Kidney epithelial cell (primary cell): ENCODE measurements at regions not wholly inside any gene's neighbourhood (a gene's known extent, or its start where the extent isn't known, plus 50 kb on each side); places are given as distances from the start of the nearest gene placed in this dataset.

Source experiments
- DNase-seq: peaks from one replicate; pipeline ENCODE4 v3.0.0-alpha.2; 2010; ENCODE audit warnings: low read depth
- H3K27me3 ChIP-seq: 2 replicates; pipeline ENCODE4 v1.6.0; 2011; ENCODE audit warnings: low read length; ENCODE audit not compliant: control insufficient read depth, insufficient read depth
- H3K36me3 ChIP-seq: 2 replicates; pipeline ENCODE4 v1.5.1; 2011; ENCODE audit warnings: low read length; ENCODE audit not compliant: control insufficient read depth, insufficient read depth
- H3K4me3 ChIP-seq: 2 replicates; pipeline ENCODE4 v1.5.1; 2011; ENCODE audit warnings: low read depth, mild to moderate bottlenecking, control low read depth, low read length
- TF ChIP-seq, protein P1 (sequence below): IDR thresholded peaks from 2 replicates; pipeline ENCODE4 v1.5.1; 2011; ENCODE audit warnings: mild to moderate bottlenecking, moderate library complexity, low read length, control low read depth, inconsistent platforms; ENCODE audit not compliant: insufficient read depth, poor library complexity, severe bottlenecking

DNA sequence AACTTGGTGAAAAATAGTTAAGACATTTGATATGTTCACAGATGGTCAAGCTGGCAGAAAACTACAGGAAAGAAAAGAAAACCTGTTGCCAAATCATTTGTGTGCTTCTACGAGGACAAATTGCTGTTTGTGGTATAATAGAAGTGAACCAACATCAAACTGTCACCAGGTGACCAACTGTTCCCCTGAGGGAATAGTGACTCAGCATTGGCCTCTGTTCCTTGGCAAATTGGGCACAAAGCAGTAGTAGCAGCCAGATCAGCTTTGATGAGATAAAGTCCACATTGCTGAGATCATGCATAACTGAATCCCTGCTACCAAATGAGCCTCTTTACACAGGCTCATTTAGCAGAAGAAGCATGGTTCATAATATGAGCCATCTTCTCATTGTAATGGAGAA is 103.5 kb downstream of the POSTN start:
- no peak for DNase-seq
- Histone ChIP-seq H3K27me3 (no peaks in the 10 kb centered on the region), H3K4me3 (no peak overlapping the region), H3K36me3 (no peaks in the 10 kb centered on the region)
- TF ChIP-seq, protein P1, sequence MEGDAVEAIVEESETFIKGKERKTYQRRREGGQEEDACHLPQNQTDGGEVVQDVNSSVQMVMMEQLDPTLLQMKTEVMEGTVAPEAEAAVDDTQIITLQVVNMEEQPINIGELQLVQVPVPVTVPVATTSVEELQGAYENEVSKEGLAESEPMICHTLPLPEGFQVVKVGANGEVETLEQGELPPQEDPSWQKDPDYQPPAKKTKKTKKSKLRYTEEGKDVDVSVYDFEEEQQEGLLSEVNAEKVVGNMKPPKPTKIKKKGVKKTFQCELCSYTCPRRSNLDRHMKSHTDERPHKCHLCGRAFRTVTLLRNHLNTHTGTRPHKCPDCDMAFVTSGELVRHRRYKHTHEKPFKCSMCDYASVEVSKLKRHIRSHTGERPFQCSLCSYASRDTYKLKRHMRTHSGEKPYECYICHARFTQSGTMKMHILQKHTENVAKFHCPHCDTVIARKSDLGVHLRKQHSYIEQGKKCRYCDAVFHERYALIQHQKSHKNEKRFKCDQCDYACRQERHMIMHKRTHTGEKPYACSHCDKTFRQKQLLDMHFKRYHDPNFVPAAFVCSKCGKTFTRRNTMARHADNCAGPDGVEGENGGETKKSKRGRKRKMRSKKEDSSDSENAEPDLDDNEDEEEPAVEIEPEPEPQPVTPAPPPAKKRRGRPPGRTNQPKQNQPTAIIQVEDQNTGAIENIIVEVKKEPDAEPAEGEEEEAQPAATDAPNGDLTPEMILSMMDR: no peak

DNA sequence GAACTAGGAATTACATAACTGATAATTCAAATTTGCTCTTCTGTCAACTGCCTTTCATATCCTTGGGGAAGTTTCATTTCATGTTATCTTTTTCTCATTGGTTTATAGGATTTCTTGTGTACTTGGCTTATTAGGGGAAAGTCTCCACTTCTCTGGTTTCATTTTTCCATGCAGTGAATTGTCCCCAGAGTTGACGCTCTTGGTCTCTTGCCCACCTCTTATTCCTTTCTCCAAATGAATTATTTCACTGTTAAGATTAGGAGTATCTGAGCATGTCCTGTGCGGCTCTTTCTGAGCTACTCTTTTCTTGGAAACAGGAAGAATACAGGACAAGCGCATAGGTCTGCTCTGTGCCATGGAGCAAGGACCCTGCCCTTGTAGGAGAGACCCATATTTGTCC is 104.8 kb downstream of the POSTN start:
- TF ChIP-seq, protein P1: no peak
- H3K27me3 ChIP-seq: no peaks in the 10 kb centered on the region
- H3K4me3 ChIP-seq: no peak overlapping the region
- DNase-seq: no peak
- no peaks in the 10 kb centered on the region for H3K36me3 ChIP-seq

DNA sequence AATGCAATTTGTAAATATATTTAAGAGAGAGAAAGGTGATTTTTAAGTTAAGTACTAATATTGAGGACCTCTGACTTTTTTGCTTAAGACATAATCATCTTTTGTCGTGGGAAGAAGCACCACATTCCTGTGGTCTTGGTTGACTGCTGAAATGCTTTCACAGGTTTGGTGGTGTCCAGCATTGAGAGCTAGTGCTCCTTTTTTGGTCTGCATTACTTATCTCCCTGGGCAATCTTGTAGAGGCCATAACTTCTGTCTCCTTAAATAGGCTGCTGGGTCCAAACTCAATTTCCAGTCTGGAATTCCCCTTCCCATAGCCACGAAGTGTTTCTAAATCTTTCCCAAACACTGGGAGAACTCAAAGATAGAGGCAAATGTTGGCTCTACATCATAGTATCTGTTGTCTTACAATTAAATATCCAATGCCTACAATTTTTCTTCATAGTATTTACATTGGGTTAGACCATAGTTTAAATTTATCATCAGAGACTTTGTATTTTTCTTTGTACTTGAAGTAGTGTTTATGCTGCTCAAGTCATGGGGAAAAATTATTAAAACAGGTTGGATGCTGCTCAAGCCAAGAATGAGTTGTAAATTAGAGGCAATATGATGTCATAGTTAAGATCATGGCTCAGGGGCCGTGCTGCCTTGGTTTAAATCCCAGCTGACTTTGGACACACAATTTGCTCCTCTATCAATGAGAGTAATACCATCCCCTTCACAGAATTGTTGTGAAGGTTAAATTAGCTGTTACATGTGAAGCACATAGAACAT is 105.6 kb downstream of the POSTN start:
- no peaks in the 10 kb centered on the region for H3K27me3 ChIP-seq
- H3K36me3 ChIP-seq: no peaks in the 10 kb centered on the region
- TF ChIP-seq, protein P1: no peak
- no peak overlapping the region for H3K4me3 ChIP-seq
- DNase-seq: peak; percentile 35

DNA sequence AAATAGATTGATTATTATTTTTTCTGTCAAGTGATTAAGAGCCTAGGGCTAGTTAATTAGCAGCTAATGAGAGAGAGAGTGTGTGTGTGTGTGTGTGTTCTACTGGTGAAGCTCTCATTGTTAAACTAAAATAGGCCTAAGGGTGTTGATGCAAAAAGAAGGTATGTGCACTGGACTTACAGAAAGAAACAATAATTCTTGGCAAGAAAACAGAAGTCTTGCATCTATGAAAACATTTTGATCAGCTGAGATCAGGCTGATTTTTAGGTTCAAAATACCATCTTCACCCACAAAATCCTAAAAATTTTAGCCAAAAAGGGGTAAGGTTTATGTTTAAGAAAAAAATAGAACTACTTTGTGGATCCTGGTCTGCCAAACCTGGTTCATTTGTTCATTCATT is 106.5 kb downstream of the POSTN start:
- Histone ChIP-seq H3K4me3 (no peak overlapping the region), H3K27me3 (no peaks in the 10 kb centered on the region), H3K36me3 (no peaks in the 10 kb centered on the region)
- no peak for DNase-seq
- TF ChIP-seq, protein P1: no peak

DNA sequence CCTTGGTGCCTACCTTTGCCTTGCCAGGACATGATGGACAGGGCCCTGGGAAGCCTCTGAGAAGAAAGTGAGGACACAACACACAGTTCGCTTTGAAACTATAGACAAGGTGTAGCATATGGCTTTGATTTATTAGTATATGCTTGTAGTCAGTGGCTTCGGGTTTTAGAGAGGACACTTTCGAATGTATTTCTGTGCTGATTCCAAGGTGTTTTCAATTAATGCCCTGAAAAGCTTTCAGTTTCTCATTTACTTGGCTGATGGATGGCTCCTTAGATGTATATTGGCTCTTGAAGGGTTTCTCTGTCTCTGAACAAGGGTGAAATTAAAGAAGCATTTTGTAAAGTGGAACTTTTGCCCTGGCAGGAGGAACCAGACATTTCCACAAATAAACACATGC is 106.9 kb downstream of the POSTN start:
- DNase-seq: no peak
- TF ChIP-seq, protein P1: no peak
- Histone ChIP-seq H3K27me3 (no peaks in the 10 kb centered on the region), H3K4me3 (no peak overlapping the region), H3K36me3 (no peaks in the 10 kb centered on the region)

DNA sequence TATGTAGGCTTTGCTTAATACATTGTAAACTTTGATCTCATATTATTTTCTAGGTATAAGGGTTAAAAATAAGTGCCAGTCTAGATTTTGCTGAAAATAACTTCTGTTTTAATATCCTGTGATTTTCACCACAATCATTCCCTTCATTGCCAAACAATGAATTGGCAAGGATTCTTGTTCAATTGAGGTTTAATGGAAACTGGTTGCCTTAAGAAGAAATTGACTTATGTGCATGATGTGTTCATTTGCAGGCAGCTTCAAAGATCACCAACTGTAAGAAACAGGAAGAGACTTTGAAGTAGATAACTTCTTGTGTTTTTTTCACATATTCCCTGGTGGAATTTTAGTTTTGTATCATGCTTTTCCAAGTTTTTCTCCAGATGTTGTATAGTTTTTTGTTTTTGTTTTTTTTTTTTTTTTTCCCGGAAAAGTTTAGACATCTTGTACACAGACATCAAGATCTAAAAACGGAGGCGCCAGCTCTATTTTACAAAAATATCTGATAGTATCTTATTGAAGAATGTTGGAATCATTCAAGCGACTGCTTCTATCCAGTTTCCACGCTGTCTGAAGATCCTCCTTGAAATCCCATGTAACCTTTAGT is 108.3 kb downstream of the POSTN start:
- Histone ChIP-seq H3K36me3 (no peaks in the 10 kb centered on the region), H3K27me3 (no peaks in the 10 kb centered on the region), H3K4me3 (no peak overlapping the region)
- TF ChIP-seq, protein P1: no peak
- DNase-seq: no peak
